Suppressor macrophage treated with lipopolysaccharide for 1 hour (primary cell): ENCODE measurements at regions not wholly inside any gene's neighbourhood (a gene's known extent, or its start where the extent isn't known, plus 50 kb on each side); places are given as distances from the start of the nearest gene placed in this dataset.

ENCODE experiments used
- DNase-seq, 3 donors: peaks; one replicate each; pipeline ENCODE4 v3.0.0-alpha.2; 2020 to 2022

DNA sequence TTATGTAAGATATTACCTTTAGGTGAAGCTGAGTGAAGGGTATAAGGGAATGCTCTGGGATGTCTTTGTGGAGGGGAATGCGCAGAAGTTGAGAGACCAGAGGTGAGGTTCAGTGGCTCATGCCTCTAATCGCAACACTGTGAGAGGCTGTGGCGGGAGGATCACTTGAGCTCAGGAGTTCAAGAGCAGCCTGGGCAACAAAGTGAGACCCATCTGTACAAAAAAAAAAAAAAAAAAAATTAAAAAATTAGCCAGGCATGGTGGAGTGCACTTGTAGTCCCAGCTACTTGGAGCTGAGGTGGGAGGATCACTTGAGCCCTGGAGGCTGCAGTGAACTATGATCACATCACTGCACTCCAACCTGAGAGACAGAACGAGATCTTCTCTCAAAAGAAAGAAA is 57.3 kb upstream of the SP3 start:
- no peak for DNase-seq

GRCh38 chr2:174020926-174021662 is 55.9 kb upstream of the SP3 start:
- peak; percentile 34 to 51 (median 45) for DNase-seq

DNA sequence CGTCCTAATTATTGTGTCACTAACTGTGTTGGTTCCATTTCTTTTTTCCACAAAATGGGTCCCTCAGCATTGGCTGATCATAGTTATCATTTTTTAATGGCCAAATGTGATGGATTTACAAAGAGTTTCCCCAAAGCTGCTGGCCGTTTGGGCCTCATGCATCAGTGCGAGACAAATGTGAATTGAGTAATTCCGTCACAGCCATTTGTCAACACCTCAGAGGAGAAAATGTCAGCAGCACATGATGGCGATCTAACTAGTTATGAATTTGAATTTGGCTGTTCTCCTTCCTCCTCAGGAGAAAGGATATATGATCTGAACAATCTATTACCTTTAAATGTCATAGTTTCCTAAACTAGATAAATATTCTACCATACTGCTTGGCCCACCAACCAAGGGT is 54.9 kb upstream of the SP3 start:
- no peak for DNase-seq

DNA sequence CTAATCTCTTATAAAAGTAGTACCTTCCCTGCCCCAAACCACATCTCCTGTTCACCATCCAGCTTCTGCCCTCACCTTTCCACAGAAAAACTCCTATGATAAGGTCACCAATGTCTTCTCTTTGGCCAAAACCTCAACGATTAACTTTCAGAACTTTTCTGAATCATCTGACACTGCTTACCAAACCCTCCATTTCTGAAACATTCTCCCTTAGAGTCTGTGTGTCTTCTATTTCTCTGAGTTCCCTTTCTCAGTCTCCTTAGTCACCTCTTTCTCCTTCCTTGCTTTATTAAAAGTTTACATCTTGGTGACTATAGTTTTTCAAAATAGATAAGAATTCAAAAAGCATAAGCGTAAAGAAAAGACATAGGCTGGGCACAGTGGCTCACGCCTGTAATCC is 51.3 kb upstream of the SP3 start:
- no peak for DNase-seq

DNA sequence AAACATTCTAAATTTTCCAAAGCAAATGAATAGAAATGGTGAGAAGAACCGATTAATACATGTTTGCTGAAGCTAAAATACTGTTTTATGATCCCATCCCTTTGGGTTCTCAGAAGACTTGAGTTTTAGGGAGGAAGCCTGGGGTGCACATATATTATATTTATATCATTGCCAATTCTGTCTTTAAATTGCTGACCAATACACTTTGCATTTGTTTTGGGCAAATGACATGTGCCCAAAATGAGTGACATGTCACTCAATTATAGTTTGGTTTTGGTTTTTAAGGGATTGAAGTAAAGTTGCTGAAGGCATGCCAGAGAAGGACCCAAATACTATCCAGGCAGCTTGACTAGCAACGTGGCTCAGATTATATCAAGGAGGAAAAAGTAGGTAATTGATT is 50.3 kb upstream of the SP3 start:
- DNase-seq = no peak
